NCI-H1436 (cell line): ENCODE measurements at regions not wholly inside any gene's neighbourhood (a gene's known extent, or its start where the extent isn't known, plus 50 kb on each side); places are given as distances from the start of the nearest gene placed in this dataset.
"Not testable (repeated sequence)": the region's sequence is repeated elsewhere in the genome, so short reads cannot be mapped to it uniquely, and the experiment has no call there.

Source experiments
- DNase-seq: peaks from one replicate; lab custom pipeline; 2025; lab: John Stamatoyannopoulos, UW

GRCh38 chrX:40853004-40853815, 117.9 kb upstream of the MED14 start:
- no peak for DNase-seq

GRCh38 chrX:40853816-40854123, 118.4 kb upstream of the MED14 start:
- no peak for DNase-seq

- no peak for DNase-seq
Observed at GRCh38 chrX:40854242-40854641, 118.9 kb upstream of the MED14 start.

DNA sequence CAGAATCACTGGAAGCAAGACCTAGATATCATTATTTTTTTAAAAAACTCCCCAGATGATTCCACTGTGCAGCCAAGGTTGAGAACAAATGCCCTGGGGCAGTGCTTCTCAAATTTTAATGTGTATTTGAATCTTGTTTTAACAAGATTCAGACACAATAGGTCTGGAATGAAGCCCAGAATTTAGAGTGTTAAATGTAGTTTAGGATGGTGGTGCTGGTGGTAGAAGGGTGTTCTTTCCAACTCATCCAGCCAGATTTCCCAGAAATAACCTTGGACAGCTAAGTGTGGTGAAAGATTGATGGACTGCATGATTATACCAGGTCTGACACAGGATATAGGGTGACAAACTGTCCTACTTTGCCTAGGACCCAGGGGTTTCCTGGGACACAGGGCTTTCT, 120.1 kb upstream of the MED14 start:
- no peak for DNase-seq

DNA sequence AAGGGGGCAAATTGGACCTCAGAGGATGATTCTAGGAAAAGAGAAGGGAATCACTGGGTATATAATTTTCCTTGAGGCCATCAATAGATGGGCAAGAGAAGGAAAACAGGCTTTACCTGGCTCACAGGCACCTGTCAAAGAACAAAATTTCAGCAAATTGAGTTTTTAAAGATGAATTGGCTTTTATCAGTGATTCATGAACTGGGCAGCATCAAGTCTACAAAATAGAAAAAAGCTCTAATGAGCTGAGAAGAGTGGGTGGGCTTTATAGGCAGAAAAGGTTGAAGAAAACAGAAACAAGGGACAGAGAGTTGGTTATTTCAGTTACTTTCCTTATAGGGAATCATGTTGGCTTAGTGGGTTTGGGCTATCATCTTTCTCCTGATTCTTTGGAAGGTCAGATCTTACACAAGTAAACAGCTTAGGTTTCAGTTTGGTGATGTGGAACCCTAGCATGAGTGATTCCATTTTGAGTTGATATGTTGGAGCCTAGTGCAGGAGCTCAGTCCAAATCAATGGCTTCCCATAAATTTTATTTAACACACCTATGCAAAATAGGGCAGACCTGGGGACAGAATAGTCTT, 120.7 kb upstream of the MED14 start:
- DNase-seq, result no peak

GRCh38 chrX:40861952-40862554, 126.7 kb upstream of the MED14 start:
- DNase-seq, result not testable (repeated sequence)

DNA sequence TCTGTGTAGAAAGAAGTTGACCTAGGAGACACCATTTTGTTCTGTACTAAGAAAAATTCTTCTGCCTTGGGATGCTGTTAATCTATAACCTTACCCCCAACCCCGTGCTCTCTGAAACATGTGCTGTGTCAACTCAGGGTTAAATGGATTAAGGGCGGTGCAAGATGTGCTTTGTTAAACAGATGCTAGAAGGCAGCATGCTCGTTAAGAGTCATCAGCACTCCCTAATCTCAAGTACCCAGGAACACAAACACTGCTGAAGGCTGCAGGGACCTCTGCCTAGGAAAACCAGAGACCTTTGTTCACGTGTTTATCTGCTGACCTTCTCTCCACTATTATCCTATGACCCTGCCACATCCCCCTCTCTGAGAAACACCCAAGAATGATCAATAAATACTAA, 127.9 kb upstream of the MED14 start:
- not testable (repeated sequence) for DNase-seq

- no peak for DNase-seq
Observed at GRCh38 chrX:40863671-40864070, 128.3 kb upstream of the MED14 start.

DNA sequence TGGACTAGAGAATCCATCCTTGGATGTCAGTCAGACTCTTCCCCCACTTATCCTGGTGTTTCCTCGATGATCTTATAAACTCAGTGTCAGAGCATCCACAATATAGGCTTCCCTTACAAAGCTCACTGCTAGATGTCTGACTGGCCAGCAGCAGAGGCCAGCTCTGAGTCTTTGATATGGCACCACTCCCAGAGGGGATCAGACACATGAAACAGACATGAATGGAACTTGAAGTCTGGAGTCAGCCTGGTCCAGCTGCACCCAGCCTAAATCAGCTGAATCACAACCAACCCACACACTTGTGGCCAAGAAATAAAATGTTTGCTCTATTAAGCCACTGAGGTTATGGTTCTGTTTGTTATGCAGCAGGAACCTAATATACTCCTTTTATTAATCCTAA, 129.6 kb upstream of the MED14 start:
- DNase-seq, result no peak

- DNase-seq, result no peak
Observed at GRCh38 chrX:40866893-40867292, 131.6 kb upstream of the MED14 start.

DNA sequence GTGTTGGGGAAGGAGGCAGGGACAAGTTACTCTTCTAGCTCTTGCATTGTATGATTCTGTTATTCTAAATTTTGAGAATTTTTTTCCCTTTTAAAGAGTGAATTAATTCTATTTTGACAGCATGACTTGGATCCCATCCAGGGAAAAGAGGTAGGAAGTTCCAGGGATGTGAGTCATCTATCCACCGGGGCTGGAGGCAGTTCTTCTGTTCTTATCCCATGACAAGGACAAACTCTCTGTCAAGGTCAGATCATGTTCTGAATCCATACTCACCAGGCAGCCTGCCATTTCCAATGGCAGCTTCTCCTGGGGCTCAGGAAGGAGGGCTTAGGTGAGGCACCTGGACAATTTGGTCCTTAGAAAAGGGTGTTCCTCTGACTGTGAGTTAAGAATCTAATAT, 132.0 kb upstream of the MED14 start:
- no peak for DNase-seq

DNA sequence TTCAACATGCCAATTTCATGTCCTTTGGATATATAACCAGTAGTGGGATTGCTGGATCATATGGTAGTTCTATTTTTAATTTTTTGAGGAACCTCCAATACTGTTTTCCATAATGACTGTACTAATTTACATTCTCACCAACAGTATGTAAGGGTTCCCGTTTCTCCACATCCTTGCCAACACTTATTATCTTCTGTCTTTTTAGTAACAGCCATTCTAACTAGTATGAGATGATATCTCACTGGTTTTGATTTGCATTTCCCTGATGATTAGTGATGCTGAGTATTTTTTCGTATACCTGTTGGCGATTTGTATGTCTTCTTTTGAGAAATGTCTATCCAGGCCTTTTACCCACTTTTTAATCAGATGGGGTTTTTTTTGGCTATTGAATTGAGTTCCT, 133.5 kb upstream of the MED14 start:
- DNase-seq, result no peak

DNA sequence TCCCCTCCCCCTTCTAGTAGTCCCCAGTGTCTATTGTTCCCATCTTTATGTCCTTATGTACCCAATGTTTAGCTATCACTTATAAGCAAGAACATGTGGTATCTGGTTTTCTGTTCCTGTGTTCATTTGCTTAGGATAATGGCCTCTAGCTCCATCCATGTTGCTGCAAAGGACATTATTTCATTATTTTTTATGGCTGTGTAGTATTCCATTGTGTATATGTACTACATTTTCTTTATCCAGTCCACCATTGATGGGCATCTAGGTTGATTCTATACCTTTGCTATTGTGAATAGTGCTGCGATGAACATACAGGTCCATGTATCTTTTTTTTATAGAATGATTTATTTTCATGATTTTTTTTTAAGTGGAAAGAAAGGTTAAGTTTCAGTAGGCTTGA, 135.6 kb upstream of the MED14 start:
- DNase-seq, result not testable (repeated sequence)

- no peak for DNase-seq
Observed at GRCh38 chrX:40871385-40872082, 136.2 kb upstream of the MED14 start.

GRCh38 chrX:40872351-40872750, 137.0 kb upstream of the MED14 start:
- DNase-seq, result no peak

DNA sequence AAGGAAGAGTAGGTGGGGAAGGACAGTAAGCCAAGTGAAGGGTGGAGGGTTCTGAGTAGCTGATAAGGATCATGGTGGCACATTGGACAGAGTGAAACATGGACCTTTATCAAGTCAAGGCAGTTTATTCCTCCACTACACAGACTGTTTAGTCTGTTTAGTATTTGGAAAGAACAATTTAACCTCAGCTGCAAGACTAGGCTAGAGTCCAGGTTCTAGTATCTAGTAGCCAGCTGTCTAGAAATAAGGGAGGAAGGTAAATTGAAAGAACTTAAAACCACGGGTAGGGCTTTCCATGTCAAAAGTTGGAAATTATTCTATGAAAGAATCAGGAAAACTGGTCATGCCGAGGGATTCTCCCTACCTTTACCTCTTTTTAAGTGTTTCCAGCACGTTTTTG, 140.1 kb upstream of the MED14 start:
- no peak for DNase-seq

DNA sequence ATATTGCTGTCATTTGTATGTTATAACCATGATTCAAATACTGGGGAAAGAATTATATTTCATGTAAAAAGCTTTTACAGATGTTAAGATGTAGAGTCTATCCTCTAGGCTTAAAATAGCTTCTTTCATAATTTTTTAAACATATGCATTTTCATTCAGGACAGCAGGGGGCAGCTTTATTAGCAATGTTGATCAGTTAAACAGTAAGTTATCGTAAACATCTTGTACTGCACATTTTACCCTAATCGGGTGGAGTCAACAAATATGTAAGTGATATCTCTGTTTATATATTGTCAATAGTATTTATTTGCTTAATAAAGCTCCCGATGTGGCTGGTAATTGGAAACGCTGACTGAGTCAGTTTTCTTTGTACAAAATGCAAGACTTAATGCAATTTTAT, 142.5 kb upstream of the MED14 start:
- DNase-seq, result no peak

GRCh38 chrX:40878766-40879165, 143.4 kb upstream of the MED14 start:
- DNase-seq, result no peak

GRCh38 chrX:40879172-40879571, 143.8 kb upstream of the MED14 start:
- not testable (repeated sequence) for DNase-seq

DNA sequence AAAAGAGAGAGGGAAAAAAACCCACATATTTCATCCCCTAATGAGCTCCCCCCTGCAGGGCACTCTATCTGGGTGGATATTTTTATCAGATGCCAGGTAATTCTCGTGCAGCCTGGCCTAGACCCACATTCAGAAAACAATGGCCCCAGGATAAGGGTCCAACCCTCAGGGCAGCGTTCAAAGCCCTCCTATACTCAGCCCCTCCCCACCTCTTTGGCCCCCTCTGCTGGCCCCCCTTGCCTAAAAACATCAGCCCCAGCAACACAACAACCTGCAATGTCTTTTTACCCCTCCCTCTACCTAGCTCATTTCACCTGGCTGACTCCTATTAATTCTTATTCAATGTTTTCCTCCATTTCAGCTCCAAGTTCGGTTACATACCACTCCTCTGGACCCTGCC, 145.4 kb upstream of the MED14 start:
- DNase-seq, result no peak

- no peak for DNase-seq
Observed at GRCh38 chrX:40883021-40883619, 147.8 kb upstream of the MED14 start.

GRCh38 chrX:40885989-40886388, 150.6 kb upstream of the MED14 start:
- no peak for DNase-seq

- DNase-seq, result no peak
Observed at GRCh38 chrX:40887476-40887875, 152.1 kb upstream of the MED14 start.
